22Rv1 (cell line): ENCODE measurements at regions not wholly inside any gene's neighbourhood (a gene's known extent, or its start where the extent isn't known, plus 50 kb on each side); places are given as distances from the start of the nearest gene placed in this dataset.

Experiments
- CTCF ChIP-seq: fragments of 450-650 bp; IDR thresholded peaks from 2 replicates; pipeline ENCODE4 v1.5.1; 2017; ENCODE audit warnings: mild to moderate bottlenecking
- ZFX ChIP-seq: fragments of 450-650 bp; IDR thresholded peaks from 2 replicates; pipeline ENCODE4 v1.6.1; 2017; ENCODE audit warnings: antibody characterized with exemption, borderline replicate concordance

GRCh38 chr3:13215940-13216546, 142.8 kb upstream of the IQSEC1 start:
- no peak for TF ChIP-seq CTCF
- no peak for TF ChIP-seq ZFX
